Osteoblast (primary cell): ENCODE measurements at regions not wholly inside any gene's neighbourhood (a gene's known extent, or its start where the extent isn't known, plus 50 kb on each side); places are given as distances from the start of the nearest gene placed in this dataset.

Experiments
- DNase-seq: peaks from one replicate; pipeline ENCODE4 v3.0.0; 2011; ENCODE audit warnings: low spot score, mixed read lengths; ENCODE audit not compliant: insufficient read length; ENCODE audit errors: missing footprints
- H2AFZ ChIP-seq: 2 replicates; pipeline ENCODE4 v1.6.0; 2011; ENCODE audit warnings: mild to moderate bottlenecking, low read length
- H3K27ac ChIP-seq: 2 replicates; pipeline ENCODE4 v1.5.1; 2011; ENCODE audit warnings: mild to moderate bottlenecking, low read depth, low read length, moderate library complexity
- H3K27me3 ChIP-seq: 2 replicates; pipeline ENCODE4 v1.6.0; 2012; ENCODE audit warnings: mild to moderate bottlenecking, control low read depth, inconsistent platforms, low read length, moderate library complexity; ENCODE audit not compliant: insufficient read depth
- H3K36me3 ChIP-seq: 2 replicates; pipeline ENCODE4 v1.5.1; 2011; ENCODE audit warnings: mild to moderate bottlenecking, low read length, control low read depth, moderate library complexity; ENCODE audit not compliant: insufficient read depth
- H3K4me1 ChIP-seq: 2 replicates; pipeline ENCODE4 v1.5.1; 2011; ENCODE audit warnings: mild to moderate bottlenecking, low read length, control low read depth, moderate library complexity; ENCODE audit not compliant: insufficient read depth
- H3K4me2 ChIP-seq: 2 replicates; pipeline ENCODE4 v1.6.0; 2011; ENCODE audit warnings: mild to moderate bottlenecking, low read length; ENCODE audit not compliant: insufficient read depth
- H3K4me3 ChIP-seq: fragments of 200-600 bp; sonication (generic); 3 replicates; pipeline ENCODE4 v1.5.1; 2012; ENCODE audit warnings: mild to moderate bottlenecking, low read length, inconsistent platforms; ENCODE audit not compliant: insufficient read depth
- H3K79me2 ChIP-seq: 2 replicates; pipeline ENCODE4 v1.6.0; 2012; ENCODE audit warnings: mild to moderate bottlenecking, low read length, control low read depth, inconsistent platforms; ENCODE audit not compliant: insufficient read depth
- H3K9me3 ChIP-seq: 2 replicates; pipeline ENCODE4 v1.5.1; 2011; ENCODE audit warnings: low read depth, low read length, control low read depth
- H4K20me1 ChIP-seq: 2 replicates; pipeline ENCODE4 v1.6.0; 2012; ENCODE audit warnings: mild to moderate bottlenecking, low read length, control low read depth; ENCODE audit not compliant: insufficient read depth
- TF ChIP-seq, protein P1 (sequence below): IDR thresholded peaks from 2 replicates; pipeline ENCODE4 v1.5.1; 2011; ENCODE audit warnings: mild to moderate bottlenecking, low read depth, low read length, moderate library complexity; ENCODE audit errors: extremely low read depth

DNA sequence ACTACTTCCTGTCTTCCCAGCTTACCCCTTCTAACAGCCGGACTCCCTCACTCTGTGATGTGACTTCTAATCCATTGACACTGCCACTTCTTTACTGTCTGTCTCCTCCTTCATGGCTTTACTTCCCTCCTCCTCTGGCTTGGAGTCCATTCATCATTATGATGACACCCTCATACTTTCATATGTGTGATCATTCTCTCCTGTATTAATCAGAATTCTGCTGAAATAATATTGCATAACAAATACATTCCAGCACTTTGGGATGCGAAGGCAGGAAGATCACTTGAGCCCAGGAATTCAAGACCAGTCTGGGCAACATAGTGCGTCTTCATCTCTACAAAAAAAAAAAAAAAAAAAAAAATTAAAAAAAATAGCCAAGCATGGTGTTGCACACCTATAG is 147.9 kb upstream of the BTBD3 start:
- TF ChIP-seq, protein P1, sequence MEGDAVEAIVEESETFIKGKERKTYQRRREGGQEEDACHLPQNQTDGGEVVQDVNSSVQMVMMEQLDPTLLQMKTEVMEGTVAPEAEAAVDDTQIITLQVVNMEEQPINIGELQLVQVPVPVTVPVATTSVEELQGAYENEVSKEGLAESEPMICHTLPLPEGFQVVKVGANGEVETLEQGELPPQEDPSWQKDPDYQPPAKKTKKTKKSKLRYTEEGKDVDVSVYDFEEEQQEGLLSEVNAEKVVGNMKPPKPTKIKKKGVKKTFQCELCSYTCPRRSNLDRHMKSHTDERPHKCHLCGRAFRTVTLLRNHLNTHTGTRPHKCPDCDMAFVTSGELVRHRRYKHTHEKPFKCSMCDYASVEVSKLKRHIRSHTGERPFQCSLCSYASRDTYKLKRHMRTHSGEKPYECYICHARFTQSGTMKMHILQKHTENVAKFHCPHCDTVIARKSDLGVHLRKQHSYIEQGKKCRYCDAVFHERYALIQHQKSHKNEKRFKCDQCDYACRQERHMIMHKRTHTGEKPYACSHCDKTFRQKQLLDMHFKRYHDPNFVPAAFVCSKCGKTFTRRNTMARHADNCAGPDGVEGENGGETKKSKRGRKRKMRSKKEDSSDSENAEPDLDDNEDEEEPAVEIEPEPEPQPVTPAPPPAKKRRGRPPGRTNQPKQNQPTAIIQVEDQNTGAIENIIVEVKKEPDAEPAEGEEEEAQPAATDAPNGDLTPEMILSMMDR, result no peak
- no peak overlapping the region for H2AFZ ChIP-seq
- H3K4me1 ChIP-seq, result no peaks in the 10 kb centered on the region
- no peak overlapping the region for H3K27ac ChIP-seq
- no peaks in the 10 kb centered on the region for H3K9me3 ChIP-seq
- DNase-seq, result no peak
- H3K4me2 ChIP-seq, result no peak overlapping the region
- H3K27me3 ChIP-seq, result peaks cover 3% of the 10 kb centered on the region
- H4K20me1 ChIP-seq, result no peaks in the 10 kb centered on the region
- no peak overlapping the region for H3K4me3 ChIP-seq
- H3K79me2 ChIP-seq, result no peaks in the 10 kb centered on the region
- no peaks in the 10 kb centered on the region for H3K36me3 ChIP-seq

DNA sequence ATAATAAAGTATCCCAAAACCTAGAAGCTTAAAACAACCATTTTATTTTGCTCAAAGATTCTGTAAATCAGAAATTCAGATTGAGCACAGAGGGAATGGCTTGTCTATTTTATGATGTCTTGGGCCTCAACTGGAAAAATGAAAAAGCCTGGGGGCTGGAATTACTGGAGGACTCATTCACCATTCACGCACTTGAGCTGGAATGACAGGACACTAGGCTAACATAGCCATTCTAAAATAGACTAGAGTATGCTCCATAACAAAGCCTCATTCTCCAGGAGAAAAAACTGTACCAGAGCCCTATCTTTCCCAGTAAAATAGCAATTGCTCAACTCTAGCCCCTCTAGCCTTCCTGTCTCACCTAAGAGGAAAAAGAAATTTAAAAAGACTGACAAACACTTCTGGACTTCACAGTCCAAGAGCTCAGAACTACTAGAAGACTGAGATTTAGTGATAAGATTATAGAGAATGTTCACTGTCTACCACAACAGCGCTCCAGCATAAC is 145.4 kb upstream of the BTBD3 start:
- Histone ChIP-seq H3K27me3 (peaks cover 3% of the 10 kb centered on the region), H4K20me1 (no peaks in the 10 kb centered on the region), H3K79me2 (no peaks in the 10 kb centered on the region), H3K4me3 (no peak overlapping the region), H2AFZ (no peak overlapping the region), H3K9me3 (no peaks in the 10 kb centered on the region), H3K27ac (no peak overlapping the region), H3K4me1 (peaks cover under 1% of the 10 kb centered on the region), H3K36me3 (no peaks in the 10 kb centered on the region), H3K4me2 (no peak overlapping the region)
- no peak for DNase-seq
- TF ChIP-seq, protein P1, result no peak

DNA sequence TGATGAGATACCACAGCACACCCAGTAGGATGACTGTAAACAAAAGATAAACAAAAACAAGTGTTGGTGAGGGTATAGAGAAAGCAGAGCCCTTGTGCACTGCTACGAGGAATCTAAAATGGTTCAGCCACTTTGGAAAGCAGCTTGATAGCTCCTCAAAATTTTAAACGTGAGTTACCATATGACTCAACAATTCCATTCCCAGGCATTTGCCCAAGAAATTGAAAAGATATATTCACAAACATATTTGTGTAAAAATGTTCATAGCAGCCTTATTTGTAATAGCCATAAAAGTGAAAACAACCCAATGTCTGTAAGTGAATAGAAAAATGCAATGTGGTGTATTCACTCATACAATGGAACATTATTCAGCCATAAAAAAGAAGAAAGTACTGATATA is 141.0 kb upstream of the BTBD3 start:
- Histone ChIP-seq H3K27me3 (no peaks in the 10 kb centered on the region), H3K79me2 (no peaks in the 10 kb centered on the region), H3K36me3 (no peaks in the 10 kb centered on the region), H3K27ac (no peak overlapping the region), H2AFZ (no peak overlapping the region), H3K9me3 (no peaks in the 10 kb centered on the region), H3K4me3 (no peak overlapping the region), H3K4me2 (no peak overlapping the region), H3K4me1 (peaks cover 9% of the 10 kb centered on the region), H4K20me1 (no peaks in the 10 kb centered on the region)
- TF ChIP-seq, protein P1, result no peak
- DNase-seq, result no peak

DNA sequence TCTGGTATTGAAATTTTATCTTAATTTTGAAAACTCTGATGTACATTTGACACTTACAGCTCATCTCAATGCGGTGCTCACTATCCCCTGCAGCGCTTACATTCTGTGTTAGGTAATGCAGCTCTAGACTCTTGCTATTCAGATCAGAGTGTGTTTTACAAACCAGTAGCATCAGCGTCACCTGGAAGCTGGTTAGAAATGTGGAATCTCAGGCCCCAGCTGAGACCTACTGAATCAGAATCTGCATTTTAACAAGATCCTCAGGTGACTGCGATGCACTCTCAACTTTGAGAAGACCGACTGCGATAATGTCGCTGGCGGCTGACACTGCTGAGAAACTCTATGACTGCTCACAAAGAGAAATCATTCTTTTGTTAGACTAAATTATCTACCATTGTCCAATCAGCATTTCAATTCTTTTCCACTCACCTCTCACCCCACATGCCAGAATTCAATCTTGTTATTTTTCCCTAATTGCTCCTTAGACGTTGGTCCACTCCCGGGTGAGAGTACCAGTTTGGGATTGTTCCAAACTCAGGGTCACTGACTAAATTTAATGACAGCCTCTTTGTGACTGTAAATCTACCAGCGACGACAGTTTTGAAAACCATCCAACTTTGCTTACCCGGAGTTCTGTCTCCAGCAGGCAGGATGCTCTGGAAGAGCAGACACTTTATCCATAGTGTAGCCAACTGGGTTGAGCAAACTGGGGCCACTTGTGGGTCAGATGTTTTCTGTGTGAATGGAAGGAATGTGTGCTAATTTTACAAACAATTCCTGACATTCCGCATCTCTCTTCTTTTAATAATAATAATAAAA is 140.1 kb upstream of the BTBD3 start:
- no peaks in the 10 kb centered on the region for H3K9me3 ChIP-seq
- peak overlapping the region; percentile 39 for H3K27ac ChIP-seq
- no peaks in the 10 kb centered on the region for H3K27me3 ChIP-seq
- H4K20me1 ChIP-seq, result no peaks in the 10 kb centered on the region
- TF ChIP-seq, protein P1, result no peak
- H3K4me1 ChIP-seq, result peaks cover 9% of the 10 kb centered on the region
- H2AFZ ChIP-seq, result peak overlapping the region; percentile 11
- peak overlapping the region; percentile 58 for H3K4me3 ChIP-seq
- peak overlapping the region; percentile 83 for H3K4me2 ChIP-seq
- DNase-seq, result peak; percentile 14
- H3K79me2 ChIP-seq, result no peaks in the 10 kb centered on the region
- H3K36me3 ChIP-seq, result no peaks in the 10 kb centered on the region
